ENCODE measurements at regions not wholly inside any gene's neighbourhood (a gene's known extent, or its start where the extent isn't known, plus 50 kb on each side); places are given as distances from the start of the nearest gene placed in this dataset.
"Not testable (repeated sequence)": the region's sequence is repeated elsewhere in the genome, so short reads cannot be mapped to it uniquely, and the experiment has no call there.

DNA sequence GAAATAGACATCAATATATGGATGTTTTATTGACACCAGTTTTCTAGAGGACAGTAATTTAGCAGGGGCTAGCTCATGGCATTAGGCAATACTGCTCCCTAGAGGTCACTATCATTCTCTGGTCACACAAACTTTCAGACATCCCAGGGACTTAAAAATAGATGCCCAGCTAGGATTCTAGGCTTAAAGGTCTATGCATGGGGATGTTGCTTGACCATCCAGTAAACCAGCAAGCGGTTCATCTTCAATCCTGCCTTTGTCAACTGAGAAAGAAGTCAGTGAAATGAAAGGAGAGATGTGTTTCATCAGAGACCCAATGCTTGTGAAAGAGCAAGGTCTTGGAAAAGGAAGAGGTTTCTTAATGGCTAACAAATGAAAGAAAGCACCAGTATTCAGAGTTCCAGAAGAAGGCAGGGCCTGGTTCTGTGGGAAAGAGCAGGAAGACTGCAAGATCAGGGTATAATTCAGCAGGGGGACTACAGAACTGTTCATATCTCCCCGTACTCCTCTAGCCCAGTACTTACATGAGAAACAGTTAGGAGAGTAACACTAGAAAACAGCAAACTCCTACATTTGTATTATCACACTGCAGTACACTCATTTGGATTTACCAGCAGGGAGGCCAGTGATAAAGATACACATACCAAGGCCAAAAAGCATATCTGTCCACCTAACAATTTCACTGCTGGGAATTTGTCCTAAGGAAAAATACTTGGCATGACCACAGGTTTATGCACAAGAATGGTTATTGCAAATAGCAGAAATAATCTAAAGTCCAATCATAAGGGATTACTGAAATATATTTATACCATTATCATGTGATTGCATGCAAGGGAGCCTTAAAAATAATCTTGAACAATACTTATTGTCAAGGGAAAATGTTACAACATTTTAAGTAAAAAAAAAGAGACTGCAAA is 151.4 kb upstream of the LAMA2 start:
- DNase-seq: no peak

DNA sequence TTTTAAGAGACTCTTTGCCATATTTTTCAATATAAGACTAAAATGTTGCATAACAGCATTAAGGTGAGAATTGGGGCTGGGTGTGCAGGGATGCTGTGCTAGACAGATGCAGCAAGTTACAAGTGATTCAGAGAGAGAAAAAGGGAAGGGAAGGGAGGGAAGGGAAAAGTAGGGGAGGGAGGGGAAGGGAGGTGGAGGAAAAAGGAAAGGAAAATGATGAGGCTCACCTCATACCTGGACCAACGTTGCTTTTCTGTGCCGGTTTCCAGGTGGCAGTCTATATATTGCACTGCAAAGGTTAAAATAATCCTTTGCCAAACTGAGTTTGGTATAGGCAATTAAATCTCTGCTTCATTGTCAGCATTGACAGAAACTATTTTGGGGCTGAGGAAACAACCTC is 155.4 kb upstream of the LAMA2 start:
- DNase-seq: no peak

- DNase-seq: peak; percentile 21
Observed at GRCh38 chr6:128725271-128726233, 157.4 kb upstream of the LAMA2 start.

DNA sequence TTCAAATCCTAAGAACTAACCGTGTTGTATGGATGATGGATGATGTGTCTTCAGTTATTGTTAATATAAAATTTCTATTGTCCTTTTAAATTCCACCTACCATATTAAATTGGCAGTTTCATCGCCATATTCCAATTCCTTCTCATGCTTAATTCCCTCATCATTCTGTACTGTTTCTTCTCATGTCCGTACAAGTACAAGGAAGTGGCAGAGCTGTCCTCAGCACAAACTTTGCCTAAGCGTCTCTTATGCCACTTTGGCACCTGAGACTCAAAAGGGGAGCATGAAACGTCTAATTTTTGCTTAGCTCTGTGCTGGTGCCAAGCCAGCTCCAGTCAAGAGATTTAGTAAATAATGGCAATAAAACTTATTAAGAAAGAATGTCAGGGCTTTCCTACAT is 158.2 kb upstream of the LAMA2 start:
- no peak for DNase-seq

- DNase-seq: no peak
Observed at GRCh38 chr6:128723667-128724066, 159.3 kb upstream of the LAMA2 start.

GRCh38 chr6:128720891-128721290 is 162.0 kb upstream of the LAMA2 start:
- no peak for DNase-seq

GRCh38 chr6:128719786-128720185 is 163.2 kb upstream of the LAMA2 start:
- no peak for DNase-seq

DNA sequence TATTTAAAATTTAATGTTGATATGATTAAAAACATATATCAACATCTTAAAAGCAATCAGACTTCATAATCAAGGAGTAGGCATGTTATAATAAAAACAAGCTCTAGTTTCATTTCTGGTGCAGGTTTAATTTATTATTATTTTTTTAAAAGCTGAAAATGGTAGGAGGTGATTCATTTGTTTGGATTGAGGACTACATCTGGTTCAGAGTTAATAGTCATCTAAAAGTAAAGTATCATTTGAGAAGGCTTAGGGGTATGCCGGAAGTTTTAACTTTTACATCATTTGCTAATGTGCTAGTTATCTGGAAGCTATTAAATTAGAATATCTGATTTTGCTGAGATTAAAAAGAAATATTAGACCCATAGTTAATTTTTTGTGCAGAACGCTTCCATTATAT is 169.5 kb upstream of the LAMA2 start:
- DNase-seq: no peak

DNA sequence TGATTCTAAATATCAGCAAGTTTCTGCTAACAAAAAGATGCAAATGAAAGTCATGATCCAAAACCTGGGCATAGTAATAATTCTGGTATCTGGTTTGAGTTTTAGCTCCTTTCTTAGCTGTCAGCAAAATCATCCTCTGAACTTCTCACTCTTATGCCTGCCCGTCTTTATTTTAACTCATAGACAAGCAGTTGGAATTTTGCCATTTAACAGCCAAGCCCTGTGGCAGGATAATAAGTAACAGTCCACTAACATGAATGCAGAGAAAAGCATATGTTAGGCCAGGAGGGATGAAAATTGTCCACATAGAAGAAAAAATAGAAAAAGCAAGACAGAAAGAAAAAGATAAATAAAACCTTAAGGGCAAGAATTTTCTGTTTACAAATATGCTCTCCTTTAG is 170.0 kb upstream of the LAMA2 start:
- no peak for DNase-seq

GRCh38 chr6:128711149-128711548 is 171.8 kb upstream of the LAMA2 start:
- DNase-seq: no peak

DNA sequence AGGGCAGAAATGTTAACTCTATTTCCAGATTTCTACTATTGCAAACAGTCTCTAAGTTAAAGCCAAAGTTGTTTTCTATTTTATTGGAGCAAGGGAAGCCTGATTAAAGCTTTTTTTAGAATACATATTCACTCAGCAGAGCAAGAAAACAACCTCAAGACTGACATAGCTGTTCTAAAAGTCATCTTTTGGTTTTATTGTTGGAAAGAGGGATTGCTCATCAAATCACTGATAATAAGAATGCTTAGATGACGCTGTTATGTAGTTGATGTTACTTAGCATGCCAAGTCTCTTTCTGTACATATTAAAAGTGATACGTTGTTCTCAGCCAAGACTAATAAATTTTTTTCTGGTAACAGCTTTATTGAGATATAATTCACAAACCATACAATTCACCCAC is 172.6 kb upstream of the LAMA2 start:
- no peak for DNase-seq

- no peak for DNase-seq
Observed at GRCh38 chr6:128704601-128705000, 178.3 kb upstream of the LAMA2 start.

GRCh38 chr6:128703794-128704193 is 179.1 kb upstream of the LAMA2 start:
- DNase-seq: not testable (repeated sequence)

DNA sequence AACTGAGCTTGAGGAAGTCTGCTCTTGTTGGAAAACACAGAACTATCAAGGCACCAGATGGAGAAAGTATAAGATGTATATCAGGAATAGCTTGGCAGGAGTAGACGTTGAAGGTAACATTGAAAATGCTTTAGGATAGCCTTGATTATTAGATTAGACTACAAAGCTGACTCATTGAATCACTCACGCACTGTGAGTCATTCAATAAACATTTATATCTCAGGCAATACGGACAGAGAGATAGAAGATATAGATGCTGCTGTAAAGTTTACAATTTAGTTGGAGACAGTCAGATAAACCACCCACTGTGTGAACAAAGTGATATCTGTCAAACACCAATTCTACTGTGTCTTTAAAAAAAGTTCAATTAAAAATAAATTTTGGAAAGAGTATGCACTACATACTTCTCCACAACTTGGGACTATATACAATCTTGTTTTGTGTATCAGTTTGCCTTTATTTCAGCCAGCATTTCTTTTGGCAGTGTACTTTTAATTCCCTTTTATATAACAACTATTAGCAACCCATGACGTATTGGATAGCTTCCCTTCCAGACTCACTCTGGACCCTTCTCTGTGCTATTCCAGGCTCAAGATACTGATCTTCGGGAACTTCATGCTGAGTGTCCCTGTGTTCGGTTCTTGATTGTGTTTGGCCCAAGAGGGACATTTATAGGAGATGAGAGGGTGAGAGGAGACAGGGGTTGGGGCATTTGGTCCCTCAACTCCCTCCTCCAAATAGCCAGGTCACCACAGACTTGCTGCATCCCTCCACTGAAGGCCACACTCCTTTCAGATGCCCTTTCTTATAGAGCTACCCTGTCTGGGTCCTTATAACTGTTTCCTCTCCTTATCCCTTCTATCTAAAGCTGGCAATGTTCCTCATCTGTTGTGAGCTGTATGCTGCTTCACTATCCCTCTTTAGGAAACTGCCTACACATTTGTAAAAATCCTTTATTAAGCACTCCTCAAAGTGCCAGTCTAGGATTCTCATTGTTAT is 176.6 kb upstream of the PTPRK start:
- no peak for DNase-seq

GRCh38 chr6:128694303-128695009 is 174.1 kb upstream of the PTPRK start:
- DNase-seq: no peak

DNA sequence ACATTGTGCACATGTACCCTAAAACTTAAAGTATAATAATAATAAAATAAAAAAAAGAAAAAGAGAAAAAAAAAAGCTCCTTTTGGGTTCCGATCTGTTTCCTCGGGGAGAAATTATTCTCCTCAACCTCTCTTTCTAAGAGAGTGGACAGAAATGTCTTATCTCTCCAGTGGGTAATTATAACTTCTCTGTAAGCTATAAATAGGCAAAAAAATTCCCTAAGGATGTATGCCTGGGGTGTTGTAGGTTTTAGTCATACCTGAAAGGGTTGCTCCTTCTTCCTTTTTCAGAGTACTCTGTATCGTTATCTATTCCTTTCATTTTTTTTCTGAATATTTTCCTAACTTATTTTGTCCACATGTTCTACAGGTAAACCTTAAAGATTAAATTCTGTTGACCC is 169.7 kb upstream of the PTPRK start:
- DNase-seq: no peak

DNA sequence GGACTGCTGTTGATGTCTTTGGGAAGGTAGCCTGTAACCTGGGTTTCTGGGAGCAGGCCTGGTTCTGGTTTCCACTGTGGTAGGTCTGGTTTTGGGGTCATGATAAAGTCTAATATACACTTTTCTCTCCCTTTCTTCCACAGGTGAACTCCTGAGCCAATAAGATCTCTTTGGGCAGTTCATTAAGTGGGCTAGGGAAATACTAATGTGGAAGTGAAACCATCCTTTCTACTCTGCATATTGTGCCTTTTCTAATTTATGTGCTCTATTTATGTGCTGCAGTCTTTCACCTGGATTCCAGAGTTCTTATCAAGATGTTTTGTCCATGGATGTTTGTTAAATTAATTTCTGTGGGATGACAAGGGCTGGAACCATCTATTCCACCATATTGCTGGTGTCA is 165.7 kb upstream of the PTPRK start:
- DNase-seq: no peak

DNA sequence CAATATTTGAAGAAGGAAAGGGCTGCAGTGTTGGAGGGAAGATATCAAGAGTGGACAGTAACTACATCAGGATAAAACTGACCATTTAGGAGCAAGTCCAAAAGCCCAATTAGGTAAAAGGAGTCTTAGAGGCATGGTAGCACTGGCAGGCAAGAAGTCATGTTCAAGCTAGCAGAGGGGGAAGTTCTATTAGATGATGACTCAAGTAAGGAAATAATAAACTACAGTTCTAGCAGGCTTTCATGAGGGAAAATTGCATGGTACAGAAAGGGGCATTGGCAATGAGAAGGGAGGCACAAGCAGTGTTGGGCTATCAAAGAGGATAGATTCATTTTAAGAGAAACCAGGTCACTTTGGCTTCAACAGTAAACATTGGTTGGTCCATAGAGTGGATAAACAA is 156.1 kb upstream of the PTPRK start:
- no peak for DNase-seq

DNA sequence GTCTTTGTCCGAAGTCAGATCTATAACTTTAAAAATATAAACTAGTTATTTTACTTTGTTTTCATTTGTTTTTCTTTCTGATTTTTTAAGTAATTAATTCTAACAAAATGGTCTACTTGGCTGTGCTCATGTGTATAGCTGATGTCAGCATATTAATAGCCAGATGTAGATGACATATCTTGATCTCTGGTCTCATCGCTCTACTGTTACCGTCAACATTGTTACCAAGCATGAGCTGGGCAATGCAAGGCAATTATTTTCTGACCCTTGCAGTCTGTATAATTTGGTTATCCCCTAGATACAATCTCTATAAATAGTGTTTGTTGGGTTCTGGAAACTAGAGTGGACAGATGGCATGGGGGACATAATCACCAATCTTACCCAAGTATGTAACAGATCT is 151.6 kb upstream of the PTPRK start:
- no peak for DNase-seq

GRCh38 chr6:128667339-128667858 is 147.0 kb upstream of the PTPRK start:
- no peak for DNase-seq

GRCh38 chr6:128666405-128666804 is 146.0 kb upstream of the PTPRK start:
- no peak for DNase-seq

DNA sequence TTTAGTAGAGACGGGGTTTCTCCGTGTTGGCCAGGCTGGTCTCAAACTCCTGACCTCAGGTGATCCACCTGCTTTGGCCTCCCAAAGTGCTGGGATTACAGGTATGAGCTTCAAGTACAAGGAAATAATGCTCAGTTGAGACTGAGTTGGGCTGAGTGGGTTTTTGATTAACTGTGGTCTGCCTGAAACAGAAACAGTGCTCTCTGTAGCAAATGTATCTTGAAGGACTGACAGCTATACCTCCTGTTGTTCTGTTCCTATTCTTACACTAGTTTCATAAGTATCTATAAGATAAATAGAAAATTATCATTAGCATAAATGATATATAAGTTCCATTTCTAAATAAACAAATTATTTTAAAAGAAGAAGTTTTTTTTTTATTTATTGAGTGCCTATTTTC is 142.8 kb upstream of the PTPRK start:
- no peak for DNase-seq

All from inflammatory macrophage treated with lipopolysaccharide for 4 hours (primary cell).